RWPE2 (cell line): ENCODE measurements at regions not wholly inside any gene's neighbourhood (a gene's known extent, or its start where the extent isn't known, plus 50 kb on each side); places are given as distances from the start of the nearest gene placed in this dataset.
A peak's percentile ranks its signal among the peaks of the same experiment; 100 is the strongest.

Experiments used
- ATAC-seq: fragments of 200-7000 bp; cut with Tn5 transposase; 3 replicates; pipeline ENCODE4 v1.9.1; 2021; ENCODE audit warnings: low read depth
- DNase-seq: peaks from one replicate; pipeline ENCODE4 v3.0.0-alpha.2; 2020; ENCODE audit warnings: low spot score
- H3K27ac ChIP-seq: fragments of 450-650 bp; 2 replicates; pipeline ENCODE4 v1.5.1; 2017; ENCODE audit warnings: mild to moderate bottlenecking; ENCODE audit not compliant: poor library complexity, severe bottlenecking
- H3K27me3 ChIP-seq: fragments of 250-450 bp; sonication (Bioruptor Pico); 2 replicates; pipeline ENCODE4 v1.5.1; 2021; ENCODE audit warnings: mild to moderate bottlenecking, moderate library complexity; ENCODE audit not compliant: insufficient read depth, poor library complexity, severe bottlenecking
- H3K36me3 ChIP-seq: fragments of 250-450 bp; sonication (Bioruptor Pico); 2 replicates; pipeline ENCODE4 v1.5.1; 2020; ENCODE audit warnings: low read depth, mild to moderate bottlenecking, moderate library complexity
- H3K4me1 ChIP-seq: fragments of 250-450 bp; sonication (Bioruptor Pico); 2 replicates; pipeline ENCODE4 v1.5.1; 2021; ENCODE audit warnings: mild to moderate bottlenecking, moderate library complexity; ENCODE audit not compliant: insufficient read depth, poor library complexity, severe bottlenecking
- H3K4me3 ChIP-seq: fragments of 250-450 bp; sonication (Bioruptor Pico); 2 replicates; pipeline ENCODE4 v1.5.1; 2021; ENCODE audit warnings: mild to moderate bottlenecking, moderate library complexity; ENCODE audit not compliant: severe bottlenecking
- H3K9me3 ChIP-seq: fragments of 250-450 bp; sonication (Bioruptor Pico); 2 replicates; pipeline ENCODE4 v1.5.1; 2021; ENCODE audit warnings: mild to moderate bottlenecking, moderate library complexity; ENCODE audit not compliant: severe bottlenecking
- CTCF ChIP-seq: fragments of 450-650 bp; IDR thresholded peaks from one replicate; pipeline ENCODE4 v1.5.1; 2017; ENCODE audit warnings: mild to moderate bottlenecking, moderate library complexity; ENCODE audit not compliant: poor library complexity, severe bottlenecking

GRCh38 chr7:9407816-9408215 lies 974.4 kb downstream of the NXPH1 start:
- Histone ChIP-seq H3K27ac (no peak overlapping the region), H3K36me3 (no peaks in the 10 kb centered on the region), H3K9me3 (no peaks in the 10 kb centered on the region), H3K4me1 (no peaks in the 10 kb centered on the region), H3K4me3 (no peak overlapping the region), H3K27me3 (peaks cover 3% of the 10 kb centered on the region)
- ATAC-seq, result peak; percentile 76; the same call in 2 of the 3 replicates
- no peak for TF ChIP-seq CTCF
- DNase-seq, result no peak

GRCh38 chr7:9453521-9453920 lies 1020.1 kb downstream of the NXPH1 start:
- Histone ChIP-seq H3K27ac (no peak overlapping the region), H3K9me3 (no peaks in the 10 kb centered on the region), H3K4me1 (no peaks in the 10 kb centered on the region), H3K4me3 (no peak overlapping the region), H3K36me3 (no peaks in the 10 kb centered on the region), H3K27me3 (no peaks in the 10 kb centered on the region)
- no peak for DNase-seq
- no peak for TF ChIP-seq CTCF
- ATAC-seq, result no peak

GRCh38 chr7:9488555-9488954 lies 1055.1 kb downstream of the NXPH1 start:
- H3K27ac ChIP-seq, result no peak overlapping the region
- peaks cover 4% of the 10 kb centered on the region for H3K4me1 ChIP-seq
- H3K9me3 ChIP-seq, result no peaks in the 10 kb centered on the region
- peak; percentile 91 for ATAC-seq
- TF ChIP-seq CTCF, result no peak
- no peak overlapping the region for H3K4me3 ChIP-seq
- no peaks in the 10 kb centered on the region for H3K27me3 ChIP-seq
- no peaks in the 10 kb centered on the region for H3K36me3 ChIP-seq
- DNase-seq, result no peak

- ATAC-seq (no peak), DNase-seq (no peak)
- Histone ChIP-seq H3K27ac (no peak overlapping the region), H3K27me3 (no peaks in the 10 kb centered on the region), H3K4me3 (no peak overlapping the region), H3K36me3 (no peaks in the 10 kb centered on the region), H3K9me3 (no peaks in the 10 kb centered on the region), H3K4me1 (no peaks in the 10 kb centered on the region)
- TF ChIP-seq CTCF, result no peak
Observed at GRCh38 chr7:9498303-9498702, 1064.9 kb downstream of the NXPH1 start.

- H3K4me1 ChIP-seq, result no peaks in the 10 kb centered on the region
- H3K4me3 ChIP-seq, result no peak overlapping the region
- DNase-seq (no peak), ATAC-seq (no peak)
- H3K9me3 ChIP-seq, result no peaks in the 10 kb centered on the region
- no peaks in the 10 kb centered on the region for H3K36me3 ChIP-seq
- no peak overlapping the region for H3K27ac ChIP-seq
- H3K27me3 ChIP-seq, result no peaks in the 10 kb centered on the region
- no peak for TF ChIP-seq CTCF
Observed at GRCh38 chr7:9502269-9502668, 1068.9 kb downstream of the NXPH1 start.
